DMS 273 treated with DMSO at 0.1 percent for 48 hours (cell line): ENCODE measurements at regions not wholly inside any gene's neighbourhood (a gene's known extent, or its start where the extent isn't known, plus 50 kb on each side); places are given as distances from the start of the nearest gene placed in this dataset.

Experiments used
- DNase-seq: peaks from one replicate; lab custom pipeline; 2025; lab: John Stamatoyannopoulos, UW

DNA sequence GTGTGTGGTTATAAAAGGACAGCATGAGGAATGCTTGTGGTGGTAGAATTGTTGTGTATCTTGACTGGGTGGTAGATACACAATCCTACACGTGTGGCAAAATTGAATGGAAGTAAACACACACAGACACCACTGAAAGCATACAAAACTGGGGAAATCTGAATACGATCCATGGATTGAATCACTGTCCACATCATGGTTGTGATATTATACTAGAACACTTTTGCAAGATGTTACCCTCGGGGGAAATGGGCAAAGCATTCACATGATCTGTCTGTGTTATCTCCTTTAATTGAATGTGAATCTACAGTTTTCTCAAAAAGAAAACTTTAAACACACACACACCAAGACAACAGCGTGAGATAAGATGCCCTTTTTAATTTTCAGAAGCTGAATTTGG, 165.2 kb upstream of the CELF2 start:
- no peak for DNase-seq

DNA sequence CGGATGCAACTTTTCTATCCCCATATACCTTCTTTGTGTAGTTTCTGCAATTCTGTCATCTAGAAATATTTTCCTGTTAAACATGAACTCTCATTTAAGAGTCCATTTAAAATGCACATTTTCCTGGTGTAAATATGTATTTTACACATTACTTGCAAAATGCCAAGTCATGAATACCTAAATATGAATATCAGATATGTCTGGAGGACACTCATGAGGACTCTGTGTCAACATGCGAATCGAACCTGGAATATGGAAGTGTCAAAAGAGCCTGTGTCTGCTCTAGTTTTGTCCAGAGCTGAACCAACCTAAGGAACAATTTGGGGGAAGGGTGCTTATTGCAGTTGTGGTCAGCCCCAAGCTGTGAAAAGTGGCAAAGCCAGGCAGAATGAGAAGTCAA, 163.7 kb upstream of the CELF2 start:
- DNase-seq: no peak

DNA sequence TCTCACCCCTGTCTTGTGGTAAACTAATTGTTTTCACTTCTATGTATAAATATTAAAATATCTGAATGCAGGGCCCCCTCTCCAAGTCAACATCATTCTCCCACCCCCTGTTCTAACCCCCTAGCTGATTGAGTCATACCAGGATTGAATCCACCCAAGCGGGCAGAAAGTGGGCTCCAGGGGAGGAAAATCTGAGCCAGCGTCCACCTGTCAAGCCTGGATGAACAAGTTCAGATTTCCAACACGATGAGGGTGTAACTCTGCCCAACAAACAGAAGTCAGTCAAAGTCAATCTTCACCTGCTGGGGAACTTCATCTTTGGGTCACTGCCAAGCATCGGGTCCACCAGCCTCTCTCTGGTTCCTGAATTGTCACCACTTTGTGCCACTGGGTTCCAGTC, 162.9 kb upstream of the CELF2 start:
- DNase-seq: no peak

DNA sequence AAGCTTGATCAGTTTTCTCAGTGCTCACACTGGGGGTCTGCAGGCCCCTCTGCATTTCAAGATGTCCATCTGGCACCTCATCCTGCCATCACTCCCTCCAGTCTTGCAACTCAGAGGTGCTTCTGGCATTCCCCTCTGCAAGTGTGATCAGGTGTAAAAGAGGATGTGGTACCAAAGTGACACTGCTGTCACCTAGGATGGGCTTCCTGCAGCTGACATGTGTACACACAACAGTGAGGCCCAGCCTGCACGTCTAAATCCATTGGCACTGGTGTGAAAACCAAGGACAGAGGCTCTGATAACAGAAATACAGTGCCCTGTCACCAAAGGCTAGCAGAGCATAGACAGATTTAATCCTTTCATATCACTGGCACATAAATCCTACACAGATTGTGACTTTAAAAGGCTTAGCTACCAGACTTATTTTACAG, 162.5 kb upstream of the CELF2 start:
- no peak for DNase-seq

DNA sequence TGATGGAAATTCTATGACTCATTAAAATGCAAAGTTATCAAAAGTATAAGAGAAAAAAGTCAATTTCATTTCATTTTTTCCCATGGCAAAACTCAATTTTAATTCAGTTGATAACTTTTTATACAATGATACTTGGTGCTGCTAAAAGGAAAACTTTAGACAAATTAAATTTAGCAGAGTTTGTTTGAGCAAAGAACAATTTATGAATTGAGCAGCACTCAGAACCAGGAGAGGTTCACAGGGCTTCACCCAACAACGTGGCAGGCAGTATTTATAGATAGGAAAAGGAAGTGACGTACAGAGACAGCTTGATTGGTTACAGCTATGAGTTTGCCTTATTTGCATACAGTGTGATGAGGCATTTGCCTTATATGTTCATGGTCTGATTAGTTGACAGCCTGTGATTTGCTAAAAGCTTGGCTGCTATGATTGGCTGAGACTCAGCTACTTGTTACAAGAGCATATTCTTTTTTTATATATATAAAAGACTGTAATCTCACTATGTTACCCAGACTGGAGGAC, 157.2 kb upstream of the CELF2 start:
- no peak for DNase-seq

DNA sequence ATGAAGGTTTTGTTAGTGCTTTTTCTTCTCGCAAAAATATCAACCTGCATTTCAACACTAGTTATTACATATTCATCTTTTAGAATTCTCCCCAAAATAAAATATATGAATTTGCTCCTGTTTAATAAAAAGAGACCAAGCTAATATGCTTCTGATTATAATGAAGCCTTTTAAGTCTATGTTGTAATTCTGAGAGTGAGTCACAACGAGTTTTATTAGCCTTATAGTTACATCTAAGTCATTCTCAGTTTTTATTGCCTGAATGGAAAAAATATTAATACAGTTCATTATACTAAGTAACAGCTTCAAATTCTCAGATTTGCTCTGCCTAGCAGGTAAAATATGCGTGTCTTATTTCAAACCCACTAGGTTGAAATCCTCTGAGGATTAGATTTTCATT, 152.4 kb upstream of the CELF2 start:
- no peak for DNase-seq

DNA sequence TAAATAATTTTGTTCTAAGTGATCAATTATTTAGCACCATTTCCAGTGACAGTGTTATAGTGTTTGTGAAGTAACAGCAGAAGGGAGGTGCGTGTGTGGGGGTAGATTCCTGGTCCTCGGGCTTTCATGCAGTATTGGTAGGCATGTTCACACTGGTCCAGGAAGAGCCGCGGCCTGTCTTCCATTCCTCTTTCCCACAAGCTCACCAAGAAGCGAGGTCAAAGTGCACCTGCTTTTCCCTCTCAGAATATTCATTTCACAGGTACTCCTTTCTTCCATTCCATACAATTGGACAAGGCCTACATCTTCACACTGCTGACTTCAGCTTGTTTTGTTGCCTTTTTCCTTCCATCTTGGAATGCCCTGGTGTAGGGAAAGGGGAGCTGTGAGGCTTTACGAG, 151.8 kb upstream of the CELF2 start:
- DNase-seq: no peak

DNA sequence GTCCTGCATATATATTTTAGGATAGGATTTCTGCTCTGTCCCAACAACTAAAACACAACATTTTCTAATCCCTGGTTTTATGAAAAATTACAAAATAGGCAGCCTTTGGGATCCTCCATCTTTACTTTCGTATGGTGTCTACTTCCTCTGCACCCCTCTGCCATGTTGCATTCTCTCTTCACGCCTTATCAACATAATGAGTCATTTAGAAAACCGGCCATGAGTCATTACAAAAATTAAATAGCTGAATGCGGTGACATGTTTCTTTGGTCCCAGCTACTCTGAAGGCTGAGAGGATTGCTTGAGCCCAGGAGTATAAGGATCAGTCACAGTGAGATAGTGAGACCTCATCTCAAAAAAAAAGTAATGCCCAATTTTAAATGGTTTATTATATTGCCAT, 148.1 kb upstream of the CELF2 start:
- DNase-seq: no peak

DNA sequence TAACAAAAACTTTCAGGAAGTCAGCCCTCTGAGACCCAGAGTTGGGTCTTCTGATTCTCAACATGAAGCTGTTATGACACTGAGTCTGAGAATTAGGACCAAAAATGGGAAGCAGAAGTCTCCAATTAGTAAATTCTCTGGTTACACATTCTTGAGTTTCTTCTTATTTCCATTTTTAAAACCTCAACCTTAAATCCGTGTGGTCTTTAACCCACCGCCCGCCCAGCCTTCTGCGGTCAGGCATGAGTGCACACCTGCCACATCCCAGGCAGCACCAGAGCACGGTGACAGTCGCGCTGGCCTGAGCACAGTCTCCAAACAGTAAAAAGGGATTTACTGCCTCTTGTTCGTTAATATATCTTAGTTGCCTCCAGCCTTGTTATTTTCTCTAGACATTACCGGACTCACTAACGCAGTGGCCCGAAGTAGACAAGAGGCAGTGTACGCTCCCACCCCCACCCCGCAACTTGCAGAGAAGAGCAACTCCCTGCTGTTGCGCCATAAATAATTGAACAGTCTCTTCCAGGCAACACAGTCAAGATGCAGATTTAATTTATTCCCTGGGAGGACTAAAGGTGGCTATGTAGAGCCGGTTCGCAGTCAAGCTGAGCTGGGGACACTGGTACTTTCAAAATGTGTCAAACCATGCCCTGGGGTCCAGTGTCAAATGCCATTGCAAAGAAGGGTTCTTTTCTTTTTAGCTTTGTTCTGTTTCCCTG, 147.0 kb upstream of the CELF2 start:
- no peak for DNase-seq

DNA sequence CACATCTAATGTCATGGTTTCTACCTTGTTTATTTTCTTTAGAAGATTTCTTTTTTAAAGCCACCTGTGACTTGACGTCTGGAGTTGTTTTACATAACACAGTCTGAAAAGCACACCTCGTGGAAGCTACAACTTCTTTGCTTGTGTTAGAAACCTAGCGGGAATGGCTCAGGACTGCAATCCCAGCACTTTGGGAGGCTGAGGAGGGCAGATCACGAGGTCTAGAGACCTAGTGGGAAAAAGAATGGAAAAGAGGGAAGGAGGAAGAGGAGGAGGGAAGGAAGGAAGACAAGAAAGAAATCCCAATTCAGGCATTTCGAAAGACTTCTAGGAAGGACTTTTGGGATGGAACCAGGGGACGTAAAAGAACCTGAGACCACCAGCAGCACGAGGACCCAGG, 146.3 kb upstream of the CELF2 start:
- no peak for DNase-seq

DNA sequence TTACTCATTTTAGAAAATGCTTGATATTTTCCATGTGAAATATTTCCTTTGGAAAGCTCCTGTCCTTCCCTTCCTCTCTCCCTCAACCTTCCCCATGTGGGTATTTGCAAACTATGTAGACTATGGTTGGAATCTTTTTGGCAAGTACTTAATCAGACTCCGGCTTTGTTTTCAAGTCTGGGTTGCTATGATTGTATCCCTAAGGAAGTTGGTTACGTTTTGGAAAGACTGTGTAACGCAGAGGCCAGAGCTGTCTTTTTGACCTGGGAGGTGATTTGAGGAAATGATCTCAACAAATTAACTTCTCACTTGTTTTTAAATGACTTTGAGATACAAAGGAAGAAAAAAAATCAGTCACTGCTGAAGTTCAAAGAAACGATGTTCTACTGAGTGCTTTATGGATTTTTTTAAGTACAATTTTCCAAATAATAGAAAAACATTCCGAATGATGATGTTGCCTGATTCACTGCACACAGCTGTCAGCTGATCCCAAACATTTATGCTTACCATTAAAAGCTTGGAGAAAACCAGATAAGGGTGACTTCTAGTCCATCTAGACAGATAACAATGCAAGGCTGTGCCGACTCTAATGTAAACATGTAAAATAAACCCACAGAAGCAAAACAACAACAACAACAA, 145.5 kb upstream of the CELF2 start:
- no peak for DNase-seq

DNA sequence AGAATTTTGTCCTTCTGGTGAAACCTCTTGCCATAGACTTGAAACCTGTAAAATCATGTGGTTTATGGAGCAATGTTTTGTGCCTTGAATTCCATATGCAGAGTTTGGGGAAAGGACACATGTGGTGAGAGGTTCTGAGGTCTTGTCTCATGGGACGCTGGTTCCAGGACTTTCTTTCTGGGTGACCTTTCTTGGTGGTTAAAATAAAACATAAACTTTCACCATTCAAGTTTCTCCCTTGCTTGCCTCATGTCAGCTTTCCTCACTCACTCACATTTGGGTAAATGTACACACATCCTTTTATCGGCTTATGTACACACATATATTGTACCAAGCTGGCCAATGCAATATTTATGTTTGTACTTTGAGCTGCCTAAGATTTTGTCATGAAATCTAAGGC, 144.9 kb upstream of the CELF2 start:
- no peak for DNase-seq

DNA sequence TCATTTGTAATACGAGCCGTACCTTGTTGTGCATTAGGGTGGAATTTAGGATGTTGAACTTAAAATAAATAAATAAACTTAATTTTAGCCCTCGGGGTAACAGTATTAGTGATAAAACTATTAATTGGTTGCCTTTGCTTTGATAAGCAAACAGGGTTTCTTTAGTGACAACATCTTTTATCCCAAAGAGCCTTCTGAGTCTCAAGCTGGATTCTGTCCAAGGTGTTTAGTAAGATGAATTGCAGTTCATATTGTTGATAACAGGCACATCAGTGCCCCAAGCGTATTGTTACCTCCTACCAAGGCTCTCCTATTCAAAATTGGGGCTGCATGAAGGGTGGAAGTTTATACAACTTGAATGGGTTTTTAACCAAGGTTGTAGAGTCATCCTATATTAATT, 144.4 kb upstream of the CELF2 start:
- DNase-seq: no peak

DNA sequence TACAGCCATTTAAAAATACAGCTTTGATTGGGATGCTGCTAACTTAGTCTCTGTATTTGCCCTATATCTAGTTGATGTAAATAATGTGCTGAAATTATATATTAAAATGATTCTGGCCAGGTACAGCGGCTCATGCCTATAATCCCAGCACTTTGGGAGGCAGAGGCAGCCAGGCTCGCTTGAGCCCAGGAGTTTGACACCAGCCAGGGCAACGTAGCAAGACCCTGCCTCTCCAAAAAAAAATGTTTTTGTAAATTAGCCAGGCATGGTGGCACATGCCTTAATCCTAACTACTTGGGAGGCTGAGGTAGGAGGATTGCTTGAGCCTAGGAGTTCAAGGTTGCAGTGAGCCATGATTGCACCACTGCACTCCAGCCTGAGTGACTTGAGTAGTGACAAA, 143.8 kb upstream of the CELF2 start:
- no peak for DNase-seq

DNA sequence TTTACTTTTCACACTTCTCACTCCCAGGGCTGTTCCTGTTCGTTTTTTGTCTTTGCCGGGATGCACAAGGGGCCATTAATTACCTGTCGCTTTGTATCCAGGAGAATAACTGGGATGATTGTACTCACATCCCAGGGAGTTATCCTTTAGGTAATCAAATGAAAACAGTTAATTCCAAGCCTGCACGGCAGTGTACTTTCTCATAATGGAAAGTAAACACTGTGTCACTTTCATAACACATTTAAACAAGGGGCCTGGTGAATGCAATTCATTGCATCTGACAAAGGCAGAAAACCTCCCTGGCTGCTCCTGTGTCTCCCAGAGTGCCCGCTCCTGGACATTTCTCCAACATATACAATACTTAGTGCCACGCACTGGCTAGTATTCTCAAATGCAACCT, 138.7 kb upstream of the CELF2 start:
- no peak for DNase-seq

DNA sequence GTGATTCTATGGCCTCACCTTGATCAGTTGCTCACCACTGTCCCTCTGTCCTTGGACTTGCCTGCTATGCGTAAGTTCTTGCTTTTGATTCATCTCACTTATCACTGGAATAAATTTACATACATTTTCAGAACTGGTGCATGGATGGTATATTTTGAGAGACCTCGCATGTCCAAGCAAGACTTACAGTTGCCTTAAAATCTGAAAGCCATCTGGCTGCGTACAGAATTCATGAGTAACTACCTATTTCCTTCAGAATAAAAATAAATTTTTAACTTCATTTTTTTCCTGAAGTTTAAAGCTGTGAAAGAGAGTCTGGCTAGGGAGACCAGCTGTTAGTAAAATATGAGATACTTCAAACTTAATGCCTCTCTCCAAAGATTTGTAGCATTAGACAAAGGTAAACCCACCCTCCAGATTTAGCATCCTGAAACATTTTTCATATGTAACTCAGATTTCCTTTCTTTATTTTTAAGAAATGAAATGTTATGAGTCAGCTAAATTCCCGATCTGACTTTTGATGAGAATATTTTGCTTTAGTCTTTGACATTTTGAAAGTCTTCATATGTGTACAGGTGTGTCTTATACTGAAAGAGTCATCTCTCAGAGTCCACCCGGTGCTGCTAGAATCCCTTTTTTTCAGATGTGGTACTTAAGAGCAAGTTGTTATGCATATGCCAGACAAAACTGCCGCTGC, 136.4 kb upstream of the CELF2 start:
- no peak for DNase-seq

DNA sequence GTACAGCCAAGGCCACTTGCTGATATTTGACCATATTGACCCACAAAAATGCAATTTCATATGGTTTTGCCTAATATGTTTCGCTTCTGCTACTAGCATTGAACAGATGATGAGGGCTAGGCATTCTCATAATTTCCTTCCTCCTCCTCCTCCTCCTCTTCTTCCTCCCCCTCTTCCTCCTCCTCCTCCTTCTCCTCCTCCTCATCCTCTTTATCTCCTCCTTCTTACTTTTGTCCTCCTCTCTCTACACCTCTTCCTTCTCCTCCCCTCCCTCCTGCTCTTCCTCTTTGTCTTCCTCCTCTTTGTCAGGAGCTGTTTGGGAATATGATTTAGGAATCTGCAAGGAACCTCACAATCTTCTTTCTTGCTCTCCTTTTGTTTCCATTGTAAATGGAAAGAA, 133.9 kb upstream of the CELF2 start:
- DNase-seq: no peak

DNA sequence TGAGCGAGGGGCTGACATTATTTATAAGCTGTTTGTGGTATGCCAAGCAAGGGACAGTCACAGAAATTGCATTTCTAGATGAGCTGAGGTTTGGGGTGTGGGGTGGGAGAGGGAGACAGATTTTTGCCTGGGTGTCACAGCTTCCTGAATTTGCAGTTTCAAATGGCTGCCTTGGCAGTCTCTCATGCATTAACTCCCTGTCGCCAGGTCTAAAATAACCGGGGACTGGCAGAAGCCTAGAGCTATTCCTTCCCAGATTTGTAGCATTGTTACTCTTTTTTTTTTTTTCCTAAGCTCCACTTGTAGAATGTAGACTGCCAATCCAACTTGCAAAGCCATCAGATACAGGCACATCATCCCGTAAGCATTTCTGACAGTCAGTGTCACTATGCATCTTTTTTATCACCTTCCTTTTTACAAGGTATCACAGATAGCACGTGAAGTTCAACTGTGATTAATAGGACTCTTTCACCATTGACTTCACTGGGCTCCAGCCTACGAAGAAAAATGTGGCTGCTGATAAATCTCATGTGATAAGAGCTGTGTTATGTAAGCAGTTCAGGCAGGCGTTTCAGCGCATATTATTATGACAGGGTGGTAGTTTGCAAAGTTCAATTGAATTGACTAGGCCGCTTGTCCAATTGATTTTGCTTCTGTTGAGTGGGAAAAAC, 130.7 kb upstream of the CELF2 start:
- no peak for DNase-seq

DNA sequence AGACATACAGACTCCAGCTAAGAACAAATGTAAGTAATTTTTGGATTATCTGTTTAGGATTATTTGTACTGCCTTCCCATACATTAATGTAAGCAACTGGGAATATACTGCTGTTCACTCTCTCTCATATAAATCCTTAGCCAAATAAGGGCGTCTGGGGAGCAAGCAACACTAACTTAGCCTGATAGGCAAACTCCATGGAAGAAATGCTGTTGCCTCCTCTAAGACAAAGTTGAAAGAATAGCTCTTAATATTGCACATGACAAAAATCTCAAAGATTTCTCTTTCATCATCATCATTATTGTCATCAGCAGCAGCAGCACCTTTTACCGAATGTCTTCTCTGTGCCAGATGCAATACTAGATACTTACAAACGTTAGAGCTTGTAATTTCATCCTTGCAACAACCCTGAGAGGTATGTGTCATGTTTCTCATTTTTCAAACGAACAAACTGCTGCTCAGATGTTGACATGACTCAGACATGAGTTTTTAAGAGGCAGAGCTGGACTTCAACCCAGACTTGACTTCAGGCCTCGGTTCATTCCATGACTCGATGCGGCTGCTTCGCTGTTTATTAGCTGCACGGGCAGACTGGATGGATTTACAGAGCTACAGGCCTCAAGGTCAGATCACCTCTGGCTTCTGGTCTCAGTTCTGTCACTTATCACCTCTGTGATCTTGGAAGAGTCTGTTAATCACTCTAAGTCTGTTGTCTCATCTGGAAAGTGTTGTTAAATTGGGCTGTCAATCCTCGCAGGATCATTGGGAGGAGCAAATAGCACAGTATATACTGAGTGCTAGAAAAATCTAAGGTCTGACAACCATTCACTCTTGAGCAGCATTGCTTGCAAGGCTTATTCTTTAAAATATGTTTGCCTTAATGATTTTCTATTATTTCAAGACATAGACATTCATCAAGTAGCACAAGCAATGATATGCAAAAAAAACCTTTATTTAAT, 126.3 kb upstream of the CELF2 start:
- no peak for DNase-seq

DNA sequence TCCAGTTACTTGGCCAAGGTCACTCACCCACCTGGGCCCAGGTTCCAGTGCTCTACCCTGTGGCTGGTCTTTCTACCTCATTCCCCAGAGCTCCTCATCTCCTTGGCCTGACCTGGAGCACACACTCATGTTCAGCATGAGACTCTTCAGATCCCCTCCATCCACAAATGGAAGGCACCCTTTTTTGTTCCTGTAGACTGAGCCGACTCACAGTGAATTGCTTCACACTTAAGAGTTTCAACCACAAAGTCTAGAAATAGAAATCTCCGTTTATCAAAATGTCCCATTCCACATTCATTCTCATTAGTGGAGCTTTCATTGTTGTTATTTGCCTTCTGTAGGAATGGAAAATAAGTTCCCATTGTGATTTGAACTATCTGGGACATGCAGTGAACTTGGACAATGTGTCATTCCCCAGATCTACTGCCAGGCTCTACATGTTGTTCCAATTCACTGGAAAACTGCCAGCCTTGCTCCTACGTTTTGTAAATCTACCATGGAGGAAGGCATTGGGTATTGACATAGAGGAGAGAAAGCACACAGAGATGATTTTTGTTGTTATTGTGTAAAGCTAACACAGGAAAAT, 125.3 kb upstream of the CELF2 start:
- DNase-seq: no peak

DNA sequence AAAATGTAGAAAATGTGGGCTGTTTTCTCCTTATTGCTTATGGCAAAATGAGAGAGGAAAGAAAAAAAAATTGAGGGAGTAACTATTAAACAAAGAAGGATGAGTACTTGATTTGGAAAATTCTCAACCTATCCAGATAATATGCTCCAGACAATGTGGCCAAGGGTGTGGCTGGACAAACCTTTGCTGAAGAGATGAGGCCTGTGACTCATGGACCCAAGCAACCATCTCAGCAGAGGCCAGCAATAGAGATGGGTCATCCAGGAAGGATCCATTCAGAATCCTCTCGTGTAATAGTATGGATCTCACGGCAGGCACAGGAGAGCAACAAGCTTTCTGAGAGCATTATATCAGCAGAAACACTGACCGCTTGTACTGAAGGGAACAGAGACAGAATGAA, 120.3 kb upstream of the CELF2 start:
- DNase-seq: no peak
